Vagina (tissue), 2 donors: ENCODE measurements at regions not wholly inside any gene's neighbourhood (a gene's known extent, or its start where the extent isn't known, plus 50 kb on each side); places are given as distances from the start of the nearest gene placed in this dataset.
A peak's percentile ranks its signal among the peaks of the same experiment; 100 is the strongest.

ENCODE experiments used
- DNase-seq, 2 donors: peaks; one replicate each; pipeline ENCODE4 v3.0.0-alpha.2; 2017; ENCODE audit errors: extremely low spot score in 2 of 2
- H3K27ac ChIP-seq: fragments of 200-600 bp; sonication (generic); one replicate; pipeline ENCODE4 v1.5.1; 2019
- H3K27me3 ChIP-seq: fragments of 200-600 bp; sonication (generic); one replicate; pipeline ENCODE4 v1.5.1; 2019
- H3K36me3 ChIP-seq, 2 donors: fragments of 200-600 bp; sonication (generic); one replicate each; pipeline ENCODE4 v1.5.1; 2017 to 2019
- H3K4me1 ChIP-seq: fragments of 200-600 bp; sonication (generic); one replicate; pipeline ENCODE4 v1.5.1; 2019
- H3K4me3 ChIP-seq, 2 donors: fragments of 200-600 bp; sonication (generic); 1 replicate in 1 of 2; 2 replicates in 1 of 2; pipeline ENCODE4 v1.5.1; 2016 to 2019
- H3K9me3 ChIP-seq: fragments of 200-600 bp; sonication (generic); one replicate; pipeline ENCODE4 v1.5.1; 2019
- CTCF ChIP-seq, 3 experiments: fragments of 450-650 bp in 2 of 3; fragments of 200-600 bp in 1 of 3; sonication (generic) in 1 of 3; IDR thresholded peaks; one replicate each; pipeline ENCODE4 v1.5.1; 2017 to 2019; ENCODE audit warnings: antibody characterized with exemption in 3 of 3, mild to moderate bottlenecking in 2 of 3, moderate library complexity in 2 of 3
- POLR2A ChIP-seq, 2 donors: fragments of 450-650 bp; IDR thresholded peaks; one replicate each; pipeline ENCODE4 v1.6.1; 2017; ENCODE audit warnings: antibody characterized with exemption in 2 of 2, mild to moderate bottlenecking in 2 of 2, moderate library complexity in 2 of 2
- POLR2AphosphoS5 ChIP-seq, 2 donors: sonication (generic); formaldehyde crosslinking; IDR thresholded peaks; one replicate each; pipeline ENCODE4 v1.9.0; 2017; ENCODE audit warnings: antibody characterized with exemption in 2 of 2, mild to moderate bottlenecking in 2 of 2, low read depth in 1 of 2; ENCODE audit not compliant: insufficient read depth in 1 of 2
- intact Hi-C: fragments of 100-400 bp; cut with DNase I; formaldehyde crosslinking; loops from one replicate; pipeline ENCODE4 v1.15.1; 2023

GRCh38 chr12:107844312-107844921 is 69.9 kb downstream of the ASCL4 start:
- Histone ChIP-seq H3K4me1 (peaks cover 18% of the 10 kb centered on the region), H3K36me3 (no peaks in the 10 kb centered on the region), H3K9me3 (no peaks in the 10 kb centered on the region), H3K27me3 (peaks cover 12% of the 10 kb centered on the region), H3K27ac (no peak overlapping the region), H3K4me3 (peak overlapping the region; percentile 21 to 31)
- intact Hi-C loops: no loop called here
- no peak for DNase-seq
- no peak for TF ChIP-seq POLR2A (IDR thresholded peaks at IDR 0.05)
- no peak for TF ChIP-seq POLR2AphosphoS5 (IDR thresholded peaks at IDR 0.05; ENCODE audit: insufficient read depth in 1 of 2, low read depth in 1 of 2)
- no peak for TF ChIP-seq CTCF (IDR thresholded peaks at IDR 0.05)

GRCh38 chr12:107845226-107845979 is 70.9 kb downstream of the ASCL4 start:
- Histone ChIP-seq H3K27me3 (peaks cover 12% of the 10 kb centered on the region), H3K4me1 (peaks cover 18% of the 10 kb centered on the region)
- no peak for TF ChIP-seq POLR2AphosphoS5 (IDR thresholded peaks at IDR 0.05; ENCODE audit: insufficient read depth in 1 of 2, low read depth in 1 of 2)
- no peak for TF ChIP-seq POLR2A (IDR thresholded peaks at IDR 0.05)
- TF ChIP-seq CTCF (IDR thresholded peaks at IDR 0.05): no peak

GRCh38 chr12:107845980-107846659 is 71.6 kb downstream of the ASCL4 start:
- H3K4me1 ChIP-seq: peaks cover 18% of the 10 kb centered on the region
- no peak overlapping the region for H3K4me3 ChIP-seq
- DNase-seq: no peak
- no peak overlapping the region for H3K27ac ChIP-seq
- no peaks in the 10 kb centered on the region for H3K36me3 ChIP-seq
- peaks cover 12% of the 10 kb centered on the region for H3K27me3 ChIP-seq
- no peaks in the 10 kb centered on the region for H3K9me3 ChIP-seq
- TF ChIP-seq POLR2A (IDR thresholded peaks at IDR 0.05) (no peak), CTCF (IDR thresholded peaks at IDR 0.05) (no peak), POLR2AphosphoS5 (IDR thresholded peaks at IDR 0.05; ENCODE audit: insufficient read depth in 1 of 2, low read depth in 1 of 2) (no peak)
- intact Hi-C loops: no loop called here

More at GRCh38 chr12:107845226-107845979, 70.9 kb downstream of the ASCL4 start:
- no peak overlapping the region for H3K4me3 ChIP-seq
- DNase-seq: no peak
- no peaks in the 10 kb centered on the region for H3K36me3 ChIP-seq
- H3K9me3 ChIP-seq: no peaks in the 10 kb centered on the region
- intact Hi-C loops: no loop called here
- H3K27ac ChIP-seq: no peak overlapping the region

GRCh38 chr12:107847430-107847829 is 72.9 kb downstream of the ASCL4 start:
- peaks cover 18% of the 10 kb centered on the region for H3K4me1 ChIP-seq
- peaks cover 12% of the 10 kb centered on the region for H3K27me3 ChIP-seq
- intact Hi-C loops: no loop called here

More at GRCh38 chr12:107847430-107847829, 72.9 kb downstream of the ASCL4 start:
- no peak overlapping the region for H3K27ac ChIP-seq
- no peak overlapping the region for H3K4me3 ChIP-seq
- DNase-seq: no peak
- no peaks in the 10 kb centered on the region for H3K36me3 ChIP-seq
- no peaks in the 10 kb centered on the region for H3K9me3 ChIP-seq
- TF ChIP-seq CTCF (IDR thresholded peaks at IDR 0.05): no peak
- TF ChIP-seq POLR2AphosphoS5 (IDR thresholded peaks at IDR 0.05; ENCODE audit: insufficient read depth in 1 of 2, low read depth in 1 of 2): no peak
- TF ChIP-seq POLR2A (IDR thresholded peaks at IDR 0.05): no peak
